HepG2 (cell line): ENCODE measurements at regions not wholly inside any gene's neighbourhood (a gene's known extent, or its start where the extent isn't known, plus 50 kb on each side); places are given as distances from the start of the nearest gene placed in this dataset.
A peak's percentile ranks its signal among the peaks of the same experiment; 100 is the strongest.

Source experiments
- ATAC-seq: fragments of 200-7000 bp; cut with Tn5 transposase; 3 replicates; pipeline ENCODE4 v1.9.1; 2020; ENCODE audit warnings: mild to moderate bottlenecking, moderate library complexity
- BruUV-seq: library from RNA; stranded (reverse); fragments of 400-500 nt; replicated peaks from 2 replicates; lab custom pipeline; 2021; lab: Mats Ljungman, UMichigan
- CTCF ChIA-PET: fragments of 300-600 bp; formaldehyde crosslinking; extraction: SDS; loops from one replicate; lab custom pipeline; 2021; ENCODE audit warnings: low total read pairs, inconsistent platforms, low intra/inter-chr PET ratio; lab: Yijun Ruan, JAX
- POLR2A ChIA-PET: fragments of 350-600 bp; sonication (Branson Sonifier 250); formaldehyde crosslinking; loops from one replicate; lab custom pipeline; 2020; ENCODE audit warnings: antibody characterized with exemption, inconsistent platforms; lab: Yijun Ruan, JAX
- DNase-seq: peaks from one replicate; pipeline ENCODE4 v3.0.0-alpha.2; 2015; ENCODE audit warnings: low spot score
- FAIRE-seq: peaks from 3 replicates; lab custom pipeline; 2011; peaks lifted over from hg19 to GRCh38; lab: Jason Lieb, UNC
- H2AFZ ChIP-seq: one replicate; pipeline ENCODE4 v1.6.1; 2011; ENCODE audit warnings: low read length, inconsistent platforms
- H3K27ac ChIP-seq: fragments of 300-600 bp; 3 replicates; pipeline ENCODE4 v1.8.0; 2011; ENCODE audit warnings: mixed run types, mild to moderate bottlenecking, mixed read lengths, low read length, inconsistent platforms; ENCODE audit not compliant: insufficient read depth; ENCODE audit errors: extremely low read length
- H3K27me3 ChIP-seq, 2 experiments: fragments of 200-600 bp in 1 of 2; 2 replicates in 1 of 2; 3 replicates in 1 of 2; pipeline versions ENCODE4 v1.6.0 to v1.8.0; 2011; ENCODE audit warnings: low read length in 2 of 2, mild to moderate bottlenecking in 2 of 2, moderate library complexity in 2 of 2, inconsistent platforms in 1 of 2; ENCODE audit not compliant: insufficient read depth in 2 of 2, control insufficient read depth in 1 of 2
- H3K36me3 ChIP-seq, 2 experiments: fragments of 200-600 bp in 1 of 2; replicated peaks in 1 of 2; 2 replicates in 1 of 2; 3 replicates in 1 of 2; pipeline versions ENCODE4 v1.5.1 to v1.8.0; 2011; ENCODE audit warnings: low read length in 2 of 2, inconsistent platforms in 1 of 2; ENCODE audit not compliant: insufficient read depth in 2 of 2, control insufficient read depth in 1 of 2
- H3K4me1 ChIP-seq: 2 replicates; pipeline ENCODE4 v1.5.1; 2012; ENCODE audit warnings: low read length, inconsistent platforms; ENCODE audit not compliant: insufficient read depth
- H3K4me2 ChIP-seq: 2 replicates; pipeline ENCODE4 v1.6.0; 2011; ENCODE audit warnings: low read depth, low read length, inconsistent platforms
- H3K4me3 ChIP-seq, 3 experiments: fragments of 200-600 bp in 1 of 3; sonication (generic), shearing (Covaris generic) in 1 of 3; replicated peaks in 1 of 3; 2 replicates each; pipeline ENCODE4 v1.5.1; 2011 to 2016; ENCODE audit warnings: low read length in 3 of 3, inconsistent platforms in 2 of 3, low read depth in 2 of 3, mild to moderate bottlenecking in 2 of 3, control low read depth in 1 of 3, mixed read lengths in 1 of 3; ENCODE audit not compliant: insufficient read depth in 1 of 3
- H3K79me2 ChIP-seq: one replicate; pipeline ENCODE4 v1.6.1; 2011; ENCODE audit warnings: low read length, inconsistent platforms; ENCODE audit not compliant: insufficient read depth
- H3K9ac ChIP-seq: 2 replicates; pipeline ENCODE4 v1.6.0; 2011; ENCODE audit warnings: mild to moderate bottlenecking, low read depth, low read length, inconsistent platforms; ENCODE audit not compliant: insufficient read depth
- H3K9me3 ChIP-seq: 2 replicates; pipeline ENCODE4 v1.5.1; 2012; ENCODE audit warnings: mild to moderate bottlenecking, low read length
- H4K20me1 ChIP-seq: 2 replicates; pipeline ENCODE4 v1.6.0; 2011; ENCODE audit warnings: inconsistent platforms, mild to moderate bottlenecking, low read length, moderate library complexity; ENCODE audit not compliant: insufficient read depth
- HDAC1 ChIP-seq: sonication (generic); formaldehyde crosslinking; IDR thresholded peaks from 2 replicates; pipeline ENCODE4 v1.5.1; 2020; ENCODE audit warnings: mild to moderate bottlenecking, missing genetic modification reagents
- HNF1A ChIP-seq, 2 experiments: sonication (generic) in 1 of 2; formaldehyde crosslinking in 1 of 2; IDR thresholded peaks; 2 replicates each; pipeline versions ENCODE4 v1.4.0 to v1.6.1; 2016 to 2020; ENCODE audit warnings: borderline replicate concordance in 1 of 2, low read depth in 1 of 2, mild to moderate bottlenecking in 1 of 2, missing genetic modification reagents in 1 of 2
- RFX1 ChIP-seq: fragments of 450-650 bp; IDR thresholded peaks from 2 replicates; pipeline ENCODE4 v1.6.1; 2017
- TAF15 ChIP-seq: fragments of 200-400 bp; formaldehyde crosslinking; IDR thresholded peaks from one replicate; pipeline ENCODE4 v1.6.1; 2018; ENCODE audit warnings: mild to moderate bottlenecking, low read depth, low read length; ENCODE audit not compliant: poor library complexity, severe bottlenecking
- ZNF296 ChIP-seq: sonication (generic); formaldehyde crosslinking; conservative IDR thresholded peaks from 2 replicates; pipeline ENCODE4 v1.5.0; 2020; ENCODE audit warnings: mild to moderate bottlenecking, missing genetic modification reagents
- ZNF383 ChIP-seq: sonication (generic); formaldehyde crosslinking; IDR thresholded peaks from 2 replicates; pipeline ENCODE4 v1.4.0; 2020; ENCODE audit warnings: missing genetic modification reagents, mild to moderate bottlenecking, borderline replicate concordance
- WGBS: methylation state at CpG from one replicate; pipeline ENCODE4 v1.1.6; 2017; ENCODE audit warnings: low lambda C conversion rate; 5-methylcytosine and 5-hydroxymethylcytosine counted together
- in situ Hi-C: cut with HindIII; loops from 2 replicates; pipeline ENCODE4 v1.10.0; 2017; ENCODE audit warnings: low pct_unique_long_range_greater_than_20kb; ENCODE audit not compliant: extremely low pct_ligation_motif_present
- intact Hi-C: fragments of 100-400 bp; cut with micrococcal nuclease; formaldehyde crosslinking; loops from one replicate; pipeline ENCODE4 v1.10.0; 2022; ENCODE audit not compliant: unreplicated experiment
- TF ChIP-seq, protein P1 (sequence below): sonication (generic); formaldehyde crosslinking; conservative IDR thresholded peaks from 2 replicates; pipeline ENCODE4 v1.8.0; 2022; ENCODE audit warnings: low read depth, missing genetic modification reagents
- TF ChIP-seq, protein P2 (sequence below): sonication (generic); formaldehyde crosslinking; IDR thresholded peaks from 2 replicates; pipeline ENCODE4 v1.8.0; 2022; ENCODE audit warnings: missing genetic modification reagents, mild to moderate bottlenecking, inconsistent platforms, borderline replicate concordance

GRCh38 chr12:131574395-131574771 lies 136.5 kb upstream of the SFSWAP start:
- H3K27me3 ChIP-seq, result peaks cover 4 to 70% of the 10 kb centered on the region in 2 experiments; a peak in 4 of 5 replicates
- no peak overlapping the region for H3K4me3 ChIP-seq
- intact Hi-C loops (no loop called here), in situ Hi-C loops (no loop called here)
- no peak overlapping the region for H3K27ac ChIP-seq
- H3K36me3 ChIP-seq, result no peaks in the 10 kb centered on the region
- TF ChIP-seq ZNF383 (CRISPR knock-in tag) (no peak), HDAC1 (no peak), TAF15 (no peak)
- no peaks in the 10 kb centered on the region for H4K20me1 ChIP-seq
- no peaks in the 10 kb centered on the region for H3K4me1 ChIP-seq
- BruUV-seq, result no TSS peak
- FAIRE-seq (no peak), ATAC-seq (no peak), DNase-seq (no peak)
- no peaks in the 10 kb centered on the region for H3K79me2 ChIP-seq
- ChIA-PET CTCF (no interaction called here), POLR2A (no interaction called here)
- no peak overlapping the region for H3K4me2 ChIP-seq
- H2AFZ ChIP-seq, result no peak overlapping the region
- WGBS, result 3% methylated on average over 5 of the region's 10 CpGs
- H3K9ac ChIP-seq, result no peak overlapping the region
- no peaks in the 10 kb centered on the region for H3K9me3 ChIP-seq

- ATAC-seq (peak; percentile 28; the same call in 1 of the 3 replicates), FAIRE-seq (no peak), DNase-seq (no peak)
- ChIA-PET CTCF (no interaction called here), POLR2A (no interaction called here)
- H3K4me2 ChIP-seq, result no peak overlapping the region
- 40% methylated on average over 2 of the region's 4 CpGs for WGBS
- BruUV-seq, result no TSS peak
- no peak overlapping the region for H3K27ac ChIP-seq
- no peak overlapping the region for H2AFZ ChIP-seq
- no peaks in the 10 kb centered on the region for H3K9me3 ChIP-seq
- intact Hi-C loops (no loop called here), in situ Hi-C loops (no loop called here)
- H3K4me1 ChIP-seq, result no peaks in the 10 kb centered on the region
- no peak overlapping the region for H3K9ac ChIP-seq
- H3K36me3 ChIP-seq, result no peaks in the 10 kb centered on the region
- H4K20me1 ChIP-seq, result no peaks in the 10 kb centered on the region
- no peaks in the 10 kb centered on the region for H3K79me2 ChIP-seq
- H3K4me3 ChIP-seq, result no peak overlapping the region
- peaks cover 4 to 67% of the 10 kb centered on the region in 2 experiments; a peak in 4 of 5 replicates for H3K27me3 ChIP-seq
- TF ChIP-seq, protein P1, sequence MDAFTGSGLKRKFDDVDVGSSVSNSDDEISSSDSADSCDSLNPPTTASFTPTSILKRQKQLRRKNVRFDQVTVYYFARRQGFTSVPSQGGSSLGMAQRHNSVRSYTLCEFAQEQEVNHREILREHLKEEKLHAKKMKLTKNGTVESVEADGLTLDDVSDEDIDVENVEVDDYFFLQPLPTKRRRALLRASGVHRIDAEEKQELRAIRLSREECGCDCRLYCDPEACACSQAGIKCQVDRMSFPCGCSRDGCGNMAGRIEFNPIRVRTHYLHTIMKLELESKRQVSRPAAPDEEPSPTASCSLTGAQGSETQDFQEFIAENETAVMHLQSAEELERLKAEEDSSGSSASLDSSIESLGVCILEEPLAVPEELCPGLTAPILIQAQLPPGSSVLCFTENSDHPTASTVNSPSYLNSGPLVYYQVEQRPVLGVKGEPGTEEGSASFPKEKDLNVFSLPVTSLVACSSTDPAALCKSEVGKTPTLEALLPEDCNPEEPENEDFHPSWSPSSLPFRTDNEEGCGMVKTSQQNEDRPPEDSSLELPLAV (CRISPR knock-in tag), result no peak
- TF ChIP-seq, protein P2, sequence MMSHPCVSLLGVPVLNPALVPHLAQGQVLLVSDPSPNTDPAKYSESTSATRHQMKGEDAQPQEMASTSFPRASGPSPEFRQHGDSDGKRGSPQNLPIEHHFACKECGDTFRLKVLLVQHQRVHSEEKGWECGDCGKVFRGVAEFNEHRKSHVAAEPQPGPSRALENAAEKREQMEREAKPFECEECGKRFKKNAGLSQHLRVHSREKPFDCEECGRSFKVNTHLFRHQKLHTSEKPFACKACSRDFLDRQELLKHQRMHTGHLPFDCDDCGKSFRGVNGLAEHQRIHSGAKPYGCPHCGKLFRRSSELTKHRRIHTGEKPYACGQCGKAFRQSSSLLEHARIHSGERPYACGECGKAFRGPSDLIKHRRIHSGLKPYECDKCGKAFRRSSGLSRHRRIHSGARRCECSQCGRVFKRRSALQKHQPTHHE (CRISPR knock-in tag), result no peak
- TF ChIP-seq RFX1 (no peak), ZNF296 (CRISPR knock-in tag) (no peak), HNF1A (IDR thresholded peaks at IDR 0.05; ENCODE audit: low read depth) (no peak), HNF1A (CRISPR knock-in tag; IDR thresholded peaks at IDR 0.05; ENCODE audit: borderline replicate concordance) (no peak)
These were observed 135.5 kb upstream of the SFSWAP start for GRCh38 chr12:131575371-131575770.
